Mesendoderm (in vitro differentiated cells): ENCODE measurements at regions not wholly inside any gene's neighbourhood (a gene's known extent, or its start where the extent isn't known, plus 50 kb on each side); places are given as distances from the start of the nearest gene placed in this dataset.

Experiments used
- DNase-seq: peaks from one replicate; pipeline ENCODE4 v3.0.0; 2013
- H2AK5ac ChIP-seq: 2 replicates; pipeline ENCODE4 v1.6.1; 2013; ENCODE audit warnings: low read length, inconsistent platforms
- H2BK120ac ChIP-seq: 2 replicates; pipeline ENCODE4 v1.6.1; 2013; ENCODE audit warnings: low read depth, mild to moderate bottlenecking, low read length, moderate library complexity, mixed read lengths
- H2BK15ac ChIP-seq: replicated peaks from 2 replicates; pipeline ENCODE4 v1.6.1; 2013; ENCODE audit warnings: low read depth, mild to moderate bottlenecking, moderate library complexity
- H2BK5ac ChIP-seq: 2 replicates; pipeline ENCODE4 v1.6.1; 2013; ENCODE audit warnings: low read length, inconsistent platforms
- H3K18ac ChIP-seq: 2 replicates; pipeline ENCODE4 v1.6.1; 2013; ENCODE audit warnings: mild to moderate bottlenecking, low read length, mixed read lengths
- H3K23ac ChIP-seq: one replicate; pipeline ENCODE4 v1.6.1; 2013; ENCODE audit warnings: low read length
- H3K27ac ChIP-seq: 2 replicates; pipeline ENCODE4 v1.5.1; 2013; ENCODE audit warnings: low read depth, mild to moderate bottlenecking, inconsistent platforms, low read length, moderate library complexity
- H3K27me3 ChIP-seq: 2 replicates; pipeline ENCODE4 v1.6.1; 2013; ENCODE audit warnings: low read length, control low read depth, mild to moderate bottlenecking, inconsistent platforms; ENCODE audit not compliant: insufficient read depth, poor library complexity
- H3K36me3 ChIP-seq: 2 replicates; pipeline ENCODE4 v1.6.1; 2013; ENCODE audit warnings: low read length, inconsistent platforms; ENCODE audit not compliant: control insufficient read depth, insufficient read depth
- H3K4ac ChIP-seq: one replicate; pipeline ENCODE4 v1.6.1; 2013; ENCODE audit warnings: low read depth, mild to moderate bottlenecking, low read length, moderate library complexity
- H3K4me1 ChIP-seq: 2 replicates; pipeline ENCODE4 v1.6.1; 2013; ENCODE audit warnings: low read depth, low read length, inconsistent platforms; ENCODE audit not compliant: control insufficient read depth
- H3K4me2 ChIP-seq: 2 replicates; pipeline ENCODE4 v1.6.1; 2013; ENCODE audit warnings: low read length
- H3K4me3 ChIP-seq: 2 replicates; pipeline ENCODE4 v1.5.1; 2013; ENCODE audit warnings: mild to moderate bottlenecking, low read length
- H3K56ac ChIP-seq: one replicate; pipeline ENCODE4 v1.6.1; 2013; ENCODE audit warnings: low read length
- H3K79me1 ChIP-seq: 2 replicates; pipeline ENCODE4 v1.6.1; 2013; ENCODE audit warnings: low read length, inconsistent platforms
- H3K79me2 ChIP-seq: 2 replicates; pipeline ENCODE4 v1.6.1; 2013; ENCODE audit warnings: mild to moderate bottlenecking, low read length; ENCODE audit not compliant: control insufficient read depth, insufficient read depth
- H3K9ac ChIP-seq: 2 replicates; pipeline ENCODE4 v1.6.1; 2013; ENCODE audit warnings: low read length, inconsistent platforms
- H4K5ac ChIP-seq: one replicate; pipeline ENCODE4 v1.6.1; 2013; ENCODE audit warnings: low read length
- H4K8ac ChIP-seq: one replicate; pipeline ENCODE4 v1.6.1; 2013; ENCODE audit warnings: low read depth, mild to moderate bottlenecking, control low read depth, low read length, moderate library complexity
- WGBS: extraction: QIAGEN DNeasy Blood & Tissue Kit; methylation state at CpG from one replicate; pipeline ENCODE4 v1.1.7; 2013; ENCODE audit warnings: low lambda C conversion rate, missing lambda C conversion rate; ENCODE audit not compliant: insufficient coverage; ENCODE audit errors: extremely low coverage; 5-methylcytosine and 5-hydroxymethylcytosine counted together

GRCh38 chr13:68176475-68176874 is 946.3 kb upstream of the PCDH9 start:
- H3K4ac ChIP-seq = no peak overlapping the region
- H2BK5ac ChIP-seq = no peak overlapping the region
- no peak overlapping the region for H4K8ac ChIP-seq
- no peak overlapping the region for H4K5ac ChIP-seq
- no peak overlapping the region for H3K4me2 ChIP-seq
- no peaks in the 10 kb centered on the region for H3K4me1 ChIP-seq
- no peak overlapping the region for H2AK5ac ChIP-seq
- no peak overlapping the region for H3K18ac ChIP-seq
- no peak overlapping the region for H2BK120ac ChIP-seq
- no peak overlapping the region for H3K27ac ChIP-seq
- no peak overlapping the region for H3K56ac ChIP-seq
- H3K9ac ChIP-seq = no peak overlapping the region
- no peaks in the 10 kb centered on the region for H3K36me3 ChIP-seq
- H3K79me2 ChIP-seq = no peaks in the 10 kb centered on the region
- H3K79me1 ChIP-seq = no peaks in the 10 kb centered on the region
- no peak overlapping the region for H2BK15ac ChIP-seq
- DNase-seq = no peak
- H3K23ac ChIP-seq = no peak overlapping the region
- no peak overlapping the region for H3K4me3 ChIP-seq
- WGBS = no CpG with 5 or more reads among the region's 2 CpGs
- no peaks in the 10 kb centered on the region for H3K27me3 ChIP-seq

GRCh38 chr13:68174893-68175292 is 944.8 kb upstream of the PCDH9 start:
- WGBS = no CpG with 5 or more reads among the region's 2 CpGs
- no peak overlapping the region for H3K9ac ChIP-seq

GRCh38 chr13:68173111-68173510 is 943.0 kb upstream of the PCDH9 start:
- Histone ChIP-seq H3K27ac (no peak overlapping the region), H3K79me2 (no peaks in the 10 kb centered on the region), H2BK5ac (no peak overlapping the region), H3K27me3 (no peaks in the 10 kb centered on the region), H4K8ac (no peak overlapping the region), H3K4ac (no peak overlapping the region), H3K23ac (no peak overlapping the region), H3K4me1 (no peaks in the 10 kb centered on the region), H2BK120ac (no peak overlapping the region), H2BK15ac (no peak overlapping the region), H3K36me3 (no peaks in the 10 kb centered on the region), H2AK5ac (no peak overlapping the region), H3K4me3 (no peak overlapping the region), H3K9ac (no peak overlapping the region), H3K56ac (no peak overlapping the region), H3K4me2 (no peak overlapping the region), H3K79me1 (no peaks in the 10 kb centered on the region), H4K5ac (no peak overlapping the region), H3K18ac (no peak overlapping the region)
- no CpG with 5 or more reads among the region's 2 CpGs for WGBS
- no peak for DNase-seq

More at GRCh38 chr13:68174893-68175292, 944.8 kb upstream of the PCDH9 start:
- no peaks in the 10 kb centered on the region for H3K4me1 ChIP-seq
- H3K23ac ChIP-seq = no peak overlapping the region
- H3K4me3 ChIP-seq = no peak overlapping the region
- H3K56ac ChIP-seq = no peak overlapping the region
- DNase-seq = no peak
- no peak overlapping the region for H4K8ac ChIP-seq
- H2AK5ac ChIP-seq = no peak overlapping the region
- H2BK120ac ChIP-seq = no peak overlapping the region
- no peak overlapping the region for H3K27ac ChIP-seq
- H2BK15ac ChIP-seq = no peak overlapping the region
- no peak overlapping the region for H2BK5ac ChIP-seq
- H3K4me2 ChIP-seq = no peak overlapping the region
- H3K79me2 ChIP-seq = no peaks in the 10 kb centered on the region
- no peak overlapping the region for H4K5ac ChIP-seq
- no peaks in the 10 kb centered on the region for H3K36me3 ChIP-seq
- H3K18ac ChIP-seq = no peak overlapping the region
- H3K4ac ChIP-seq = no peak overlapping the region
- no peaks in the 10 kb centered on the region for H3K79me1 ChIP-seq
- no peaks in the 10 kb centered on the region for H3K27me3 ChIP-seq

GRCh38 chr13:68170961-68171360 is 940.8 kb upstream of the PCDH9 start:
- Histone ChIP-seq H3K56ac (no peak overlapping the region), H2BK15ac (no peak overlapping the region), H3K18ac (no peak overlapping the region), H3K79me2 (no peaks in the 10 kb centered on the region), H4K5ac (no peak overlapping the region), H3K9ac (no peak overlapping the region), H4K8ac (no peak overlapping the region), H3K27me3 (no peaks in the 10 kb centered on the region), H3K4ac (no peak overlapping the region), H2BK120ac (no peak overlapping the region), H3K23ac (no peak overlapping the region), H3K79me1 (no peaks in the 10 kb centered on the region), H3K27ac (no peak overlapping the region), H3K36me3 (no peaks in the 10 kb centered on the region), H3K4me3 (no peak overlapping the region), H3K4me2 (no peak overlapping the region), H2BK5ac (no peak overlapping the region), H3K4me1 (no peaks in the 10 kb centered on the region), H2AK5ac (no peak overlapping the region)
- no peak for DNase-seq
- no CpG with 5 or more reads among the region's 37 CpGs for WGBS

- Histone ChIP-seq H3K79me1 (no peaks in the 10 kb centered on the region), H3K56ac (no peak overlapping the region), H2BK120ac (no peak overlapping the region), H3K79me2 (no peaks in the 10 kb centered on the region), H2BK15ac (no peak overlapping the region), H3K18ac (no peak overlapping the region), H3K4me2 (no peak overlapping the region), H3K36me3 (no peaks in the 10 kb centered on the region), H2AK5ac (no peak overlapping the region), H3K23ac (no peak overlapping the region), H4K5ac (no peak overlapping the region), H3K4me3 (no peak overlapping the region), H3K4ac (no peak overlapping the region), H4K8ac (no peak overlapping the region), H3K27me3 (no peaks in the 10 kb centered on the region), H3K27ac (no peak overlapping the region), H3K9ac (no peak overlapping the region), H2BK5ac (no peak overlapping the region), H3K4me1 (no peaks in the 10 kb centered on the region)
- DNase-seq = no peak
These were observed 938.3 kb upstream of the PCDH9 start for GRCh38 chr13:68168448-68168847.

GRCh38 chr13:68160466-68160865 is 930.3 kb upstream of the PCDH9 start:
- no CpG with 5 or more reads among the region's 3 CpGs for WGBS
- Histone ChIP-seq H3K4me1 (no peaks in the 10 kb centered on the region), H3K4me2 (no peak overlapping the region)

More at GRCh38 chr13:68160466-68160865, 930.3 kb upstream of the PCDH9 start:
- H3K27me3 ChIP-seq = no peaks in the 10 kb centered on the region
- H4K5ac ChIP-seq = no peak overlapping the region
- no peak for DNase-seq
- no peaks in the 10 kb centered on the region for H3K36me3 ChIP-seq
- no peaks in the 10 kb centered on the region for H3K79me2 ChIP-seq
- H3K9ac ChIP-seq = no peak overlapping the region
- no peak overlapping the region for H3K56ac ChIP-seq
- H3K23ac ChIP-seq = no peak overlapping the region
- H2BK5ac ChIP-seq = no peak overlapping the region
- H3K4ac ChIP-seq = no peak overlapping the region
- H3K79me1 ChIP-seq = no peaks in the 10 kb centered on the region
- no peak overlapping the region for H4K8ac ChIP-seq
- no peak overlapping the region for H3K4me3 ChIP-seq
- H2BK120ac ChIP-seq = no peak overlapping the region
- no peak overlapping the region for H3K18ac ChIP-seq
- H2BK15ac ChIP-seq = no peak overlapping the region
- H2AK5ac ChIP-seq = no peak overlapping the region
- no peak overlapping the region for H3K27ac ChIP-seq
